ENCODE measurements at regions not wholly inside any gene's neighbourhood (a gene's known extent, or its start where the extent isn't known, plus 50 kb on each side); places are given as distances from the start of the nearest gene placed in this dataset.

DNA sequence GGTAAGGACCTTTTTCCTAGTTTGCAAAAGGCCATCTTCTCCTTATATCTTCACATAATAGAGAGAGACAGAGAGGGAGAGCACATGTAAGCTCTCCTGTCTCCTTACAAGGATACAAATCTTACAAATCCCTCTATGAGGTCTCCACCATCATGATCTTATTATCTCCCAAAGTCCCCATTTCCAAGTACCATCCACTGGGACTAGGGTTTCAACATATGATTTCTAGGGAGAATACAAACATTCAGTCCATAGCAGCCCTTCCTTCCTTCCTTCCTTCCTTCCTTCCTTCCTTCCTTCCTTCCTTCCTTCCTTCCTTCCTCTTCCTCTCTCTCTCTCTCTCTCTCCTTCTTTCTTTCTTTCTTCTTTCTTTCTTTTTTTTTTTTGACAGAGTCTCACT is 1132.9 kb upstream of the WWC1 start:
- TF ChIP-seq POLR2A (IDR thresholded peaks at IDR 0.05; ENCODE audit: low read length) (no peak), GATA1 (IDR thresholded peaks at IDR 0.05; ENCODE audit: low read depth, low read length) (no peak)
